Smooth muscle cell (in vitro differentiated cells): ENCODE measurements at regions not wholly inside any gene's neighbourhood (a gene's known extent, or its start where the extent isn't known, plus 50 kb on each side); places are given as distances from the start of the nearest gene placed in this dataset.
A peak's percentile ranks its signal among the peaks of the same experiment; 100 is the strongest.

Experiments
- DNase-seq: peaks from one replicate; lab custom pipeline; 2025; ENCODE audit not compliant: unreplicated experiment; lab: John Stamatoyannopoulos, UW
- H2AFZ ChIP-seq: fragments of 200-600 bp; sonication (generic); 2 replicates; pipeline ENCODE4 v1.6.0; 2016; ENCODE audit warnings: antibody characterized with exemption, low read depth, mild to moderate bottlenecking
- H3F3A ChIP-seq: fragments of 200-600 bp; sonication (generic); 2 replicates; pipeline ENCODE4 v1.6.0; 2017; ENCODE audit warnings: antibody characterized with exemption, low read depth
- H3K27ac ChIP-seq: fragments of 200-600 bp; sonication (generic); 2 replicates; pipeline ENCODE4 v1.5.1; 2016; ENCODE audit warnings: low read depth, mild to moderate bottlenecking
- H3K27me3 ChIP-seq: fragments of 200-600 bp; sonication (generic); 2 replicates; pipeline ENCODE4 v1.6.1; 2016; ENCODE audit warnings: low read depth, mild to moderate bottlenecking
- H3K36me3 ChIP-seq: fragments of 200-600 bp; sonication (generic); 2 replicates; pipeline ENCODE4 v1.5.1; 2016; ENCODE audit warnings: low read depth
- H3K4me1 ChIP-seq: fragments of 200-600 bp; sonication (generic); 2 replicates; pipeline ENCODE4 v1.5.1; 2016; ENCODE audit warnings: low read depth
- H3K4me2 ChIP-seq: fragments of 200-600 bp; sonication (generic); 2 replicates; pipeline ENCODE4 v1.6.0; 2016; ENCODE audit warnings: mild to moderate bottlenecking
- H3K4me3 ChIP-seq: fragments of 200-600 bp; sonication (generic); 2 replicates; pipeline ENCODE4 v1.5.1; 2016; ENCODE audit warnings: mild to moderate bottlenecking
- H3K79me2 ChIP-seq: fragments of 200-600 bp; sonication (generic); 2 replicates; pipeline ENCODE4 v1.6.0; 2016; ENCODE audit warnings: low read depth, mild to moderate bottlenecking
- H3K9ac ChIP-seq: fragments of 200-600 bp; sonication (generic); 2 replicates; pipeline ENCODE4 v1.6.0; 2016; ENCODE audit warnings: low read depth
- H3K9me3 ChIP-seq: fragments of 200-600 bp; sonication (generic); replicated peaks from 2 replicates; pipeline ENCODE4 v1.5.1; 2016; ENCODE audit warnings: low read depth
- H4K20me1 ChIP-seq: fragments of 200-600 bp; sonication (generic); 2 replicates; pipeline ENCODE4 v1.6.0; 2016; ENCODE audit warnings: low read depth
- CTCF ChIP-seq: fragments of 200-600 bp; sonication (generic); IDR thresholded peaks from 2 replicates; pipeline ENCODE4 v1.5.1; 2017; ENCODE audit warnings: borderline replicate concordance, mild to moderate bottlenecking, antibody characterized with exemption; ENCODE audit not compliant: insufficient read depth, poor library complexity, severe bottlenecking
- WGBS: methylation state at CpG from one replicate; pipeline ENCODE4 v1.1.7; 2016; ENCODE audit warnings: low lambda C conversion rate; 5-methylcytosine and 5-hydroxymethylcytosine counted together

GRCh38 chr6:88380083-88380482 is 213.9 kb upstream of the CNR1 start:
- Histone ChIP-seq H4K20me1 (no peaks in the 10 kb centered on the region), H3K4me1 (peaks cover 31% of the 10 kb centered on the region), H3K79me2 (no peaks in the 10 kb centered on the region), H3F3A (peaks cover 16% of the 10 kb centered on the region), H3K27me3 (no peaks in the 10 kb centered on the region), H2AFZ (no peak overlapping the region), H3K27ac (peak overlapping the region; percentile 15), H3K9me3 (no peaks in the 10 kb centered on the region), H3K4me3 (no peak overlapping the region), H3K36me3 (no peaks in the 10 kb centered on the region), H3K4me2 (peak overlapping the region; percentile 58), H3K9ac (no peak overlapping the region)
- no peak for TF ChIP-seq CTCF
- 7% methylated on average over 2 of the region's 2 CpGs for WGBS
- no peak for DNase-seq

- H3K4me3 ChIP-seq, result no peak overlapping the region
- peak overlapping the region; percentile 1 for H3K4me2 ChIP-seq
- H3F3A ChIP-seq, result peaks cover 16% of the 10 kb centered on the region
- H2AFZ ChIP-seq, result no peak overlapping the region
- H3K36me3 ChIP-seq, result no peaks in the 10 kb centered on the region
- peaks cover 31% of the 10 kb centered on the region for H3K4me1 ChIP-seq
- no peaks in the 10 kb centered on the region for H3K9me3 ChIP-seq
- no peak overlapping the region for H3K27ac ChIP-seq
- no peaks in the 10 kb centered on the region for H3K79me2 ChIP-seq
- TF ChIP-seq CTCF, result no peak
- no peak for DNase-seq
- WGBS, result 87% methylated on average over 4 of the region's 4 CpGs
- no peak overlapping the region for H3K9ac ChIP-seq
- H3K27me3 ChIP-seq, result no peaks in the 10 kb centered on the region
- no peaks in the 10 kb centered on the region for H4K20me1 ChIP-seq
These were observed 212.5 kb upstream of the CNR1 start for GRCh38 chr6:88378639-88379038.

GRCh38 chr6:88377976-88378568 is 211.9 kb upstream of the CNR1 start:
- peak overlapping the region; percentile 1 for H3K4me2 ChIP-seq
- 86% methylated on average over 8 of the region's 8 CpGs for WGBS
- H3K79me2 ChIP-seq, result no peaks in the 10 kb centered on the region

More at GRCh38 chr6:88377976-88378568, 211.9 kb upstream of the CNR1 start:
- no peak for TF ChIP-seq CTCF
- H3K9ac ChIP-seq, result no peak overlapping the region
- no peaks in the 10 kb centered on the region for H3K27me3 ChIP-seq
- DNase-seq, result no peak
- H3F3A ChIP-seq, result peaks cover 16% of the 10 kb centered on the region
- H2AFZ ChIP-seq, result no peak overlapping the region
- H3K4me1 ChIP-seq, result peaks cover 31% of the 10 kb centered on the region
- no peaks in the 10 kb centered on the region for H3K9me3 ChIP-seq
- no peaks in the 10 kb centered on the region for H4K20me1 ChIP-seq
- no peak overlapping the region for H3K27ac ChIP-seq
- H3K4me3 ChIP-seq, result no peak overlapping the region
- no peaks in the 10 kb centered on the region for H3K36me3 ChIP-seq
